ENCODE measurements at regions not wholly inside any gene's neighbourhood (a gene's known extent, or its start where the extent isn't known, plus 50 kb on each side); places are given as distances from the start of the nearest gene placed in this dataset.

GRCh38 chr7:42625421-42625820, 286.4 kb downstream of the C7orf25 start:
- no peak for DNase-seq (ENCODE audit: low read depth in 4 of 4, low spot score in 3 of 4)

- DNase-seq (ENCODE audit: low read depth in 4 of 4, low spot score in 3 of 4): no peak
Measured at GRCh38 chr7:42624471-42624870, 287.4 kb downstream of the C7orf25 start.

GRCh38 chr7:42621543-42622219, 290.2 kb downstream of the C7orf25 start:
- no peak for DNase-seq (ENCODE audit: low read depth in 4 of 4, low spot score in 3 of 4)

- DNase-seq (ENCODE audit: low read depth in 4 of 4, low spot score in 3 of 4): no peak
Measured at GRCh38 chr7:42618651-42619360, 293.1 kb downstream of the C7orf25 start.

- peak in 1 of 4 donors; percentile 19 for DNase-seq (ENCODE audit: low read depth in 4 of 4, low spot score in 3 of 4)
Measured at GRCh38 chr7:42617806-42618457, 293.9 kb downstream of the C7orf25 start.

- no peak for DNase-seq (ENCODE audit: low read depth in 4 of 4, low spot score in 3 of 4)
Measured at GRCh38 chr7:42617071-42617765, 294.7 kb downstream of the C7orf25 start.

GRCh38 chr7:42614636-42615035, 297.2 kb downstream of the C7orf25 start:
- no peak for DNase-seq (ENCODE audit: low read depth in 4 of 4, low spot score in 3 of 4)

- no peak for DNase-seq (ENCODE audit: low read depth in 4 of 4, low spot score in 3 of 4)
Measured at GRCh38 chr7:42611961-42612360, 299.9 kb downstream of the C7orf25 start.

GRCh38 chr7:42611289-42611928, 300.5 kb downstream of the C7orf25 start:
- DNase-seq (ENCODE audit: low read depth in 4 of 4, low spot score in 3 of 4): no peak

GRCh38 chr7:42606193-42606905, 305.5 kb downstream of the C7orf25 start:
- no peak for DNase-seq (ENCODE audit: low read depth in 4 of 4, low spot score in 3 of 4)

- DNase-seq (ENCODE audit: low read depth in 4 of 4, low spot score in 3 of 4): no peak
Measured at GRCh38 chr7:42605406-42606192, 306.3 kb downstream of the C7orf25 start.

GRCh38 chr7:42603496-42603895, 308.4 kb downstream of the C7orf25 start:
- no peak for DNase-seq (ENCODE audit: low read depth in 4 of 4, low spot score in 3 of 4)

- no peak for DNase-seq (ENCODE audit: low read depth in 4 of 4, low spot score in 3 of 4)
Measured at GRCh38 chr7:42597300-42597699, 314.6 kb downstream of the C7orf25 start.

GRCh38 chr7:42596737-42597136, 315.1 kb downstream of the C7orf25 start:
- no peak for DNase-seq (ENCODE audit: low read depth in 4 of 4, low spot score in 3 of 4)

GRCh38 chr7:42593860-42594259, 318.0 kb downstream of the C7orf25 start:
- DNase-seq (ENCODE audit: low read depth in 4 of 4, low spot score in 3 of 4): no peak

- no peak for DNase-seq (ENCODE audit: low read depth in 4 of 4, low spot score in 3 of 4)
Measured at GRCh38 chr7:42590771-42591310, 321.0 kb downstream of the C7orf25 start.

- DNase-seq (ENCODE audit: low read depth in 4 of 4, low spot score in 3 of 4): no peak
Measured at GRCh38 chr7:42588876-42589275, 323.0 kb downstream of the C7orf25 start.

GRCh38 chr7:42587806-42588205, 324.1 kb downstream of the C7orf25 start:
- no peak for DNase-seq (ENCODE audit: low read depth in 4 of 4, low spot score in 3 of 4)

- no peak for DNase-seq (ENCODE audit: low read depth in 4 of 4, low spot score in 3 of 4)
Measured at GRCh38 chr7:42580061-42580460, 331.8 kb downstream of the C7orf25 start.
